ENCODE measurements at regions not wholly inside any gene's neighbourhood (a gene's known extent, or its start where the extent isn't known, plus 50 kb on each side); places are given as distances from the start of the nearest gene placed in this dataset.
"Not testable (repeated sequence)": the region's sequence is repeated elsewhere in the genome, so short reads cannot be mapped to it uniquely, and the experiment has no call there.

GRCh38 chr20:30963591-30963990 lies 293.9 kb upstream of the DEFB115 start:
- Histone ChIP-seq H2AFZ (replicated peaks; ENCODE audit: low read length, poor library complexity) (no peak overlapping the region), H3K9me3 (ENCODE audit: control insufficient read depth, insufficient read depth, low read length) (no peaks in the 10 kb centered on the region), H3K18ac (ENCODE audit: low read depth, low read length) (no peak overlapping the region), H2AK5ac (ENCODE audit: low read depth, low read length) (no peak overlapping the region), H4K5ac (ENCODE audit: low read depth, low read length) (no peak overlapping the region), H3K4me2 (ENCODE audit: low read depth, low read length) (no peak overlapping the region), H3K9me1 (ENCODE audit: insufficient read depth, low read length) (no peaks in the 10 kb centered on the region), H3K56ac (ENCODE audit: extremely low read depth, insufficient read depth, low read length) (no peak overlapping the region), H4K91ac (ENCODE audit: insufficient read depth, low read depth, low read length) (no peak overlapping the region), H3K36me3 (ENCODE audit: control insufficient read depth, insufficient read depth, low read length) (no peaks in the 10 kb centered on the region), H3K27me3 (ENCODE audit: control insufficient read depth, insufficient read depth, low read length) (no peaks in the 10 kb centered on the region), H3K27ac (ENCODE audit: insufficient read depth, low read length) (no peak overlapping the region), H2BK20ac (ENCODE audit: low read depth, low read length) (no peak overlapping the region), H2AK9ac (replicated peaks; ENCODE audit: low read depth, low read length, poor library complexity) (no peak overlapping the region), H2BK120ac (ENCODE audit: low read depth, low read length) (no peak overlapping the region), H2BK5ac (ENCODE audit: low read depth, low read length, poor library complexity, severe bottlenecking) (no peak overlapping the region), H3K9ac (ENCODE audit: low read depth, low read length) (no peak overlapping the region), H4K20me1 (ENCODE audit: insufficient read depth, low read length) (no peaks in the 10 kb centered on the region), H3K4me3 (ENCODE audit: insufficient read depth, low read depth, low read length) (no peak overlapping the region), H3K23ac (ENCODE audit: low read depth, low read length) (no peak overlapping the region), H3K79me1 (ENCODE audit: low read depth in 1 of 2, low read length in 2 of 2) (no peaks in the 10 kb centered on the region), H3K14ac (replicated peaks; ENCODE audit: low read depth, low read length) (no peak overlapping the region), H4K8ac (ENCODE audit: low read depth in 2 of 2, low read length in 2 of 2) (no peak overlapping the region), H3K4ac (ENCODE audit: low read depth, low read length) (no peak overlapping the region), H2BK15ac (ENCODE audit: low read depth, low read length) (no peak overlapping the region), H3K4me1 (ENCODE audit: control insufficient read depth, insufficient read depth, low read length) (no peaks in the 10 kb centered on the region)
- CTCF ChIA-PET, result no interaction called here
- no TSS peak for BruUV-seq (replicated peaks)
- ATAC-seq (ENCODE audit: low read depth), result no peak
- dilution Hi-C loops (cut with HindIII; ENCODE audit: low sequenced_read_pairs, unreplicated experiment), result no loop called here
- intact Hi-C loops (cut with micrococcal nuclease), result no loop called here
- POLR2A ChIA-PET (ENCODE audit: unreplicated experiment), result no interaction called here
- no peak for TF ChIP-seq MAFK (IDR thresholded peaks at IDR 0.05; ENCODE audit: low read depth, low read length)
- TF ChIP-seq CHD1 (IDR thresholded peaks at IDR 0.05; ENCODE audit: low read depth, low read length), result no peak
- TF ChIP-seq ELK1 (IDR thresholded peaks at IDR 0.05; ENCODE audit: borderline replicate concordance, low read depth, low read length), result no peak
- TF ChIP-seq RCOR1 (IDR thresholded peaks at IDR 0.05; ENCODE audit: insufficient replicate concordance, low read length), result no peak
- in situ Hi-C loops (cut with MboI; ENCODE audit: low sequenced_read_pairs), result no loop called here
- no CpG with 5 or more reads among the region's 4 CpGs for whole genome bisulfite sequencing, 2 experiments (ENCODE audit: extremely low coverage in 2 of 2, insufficient read length in 1 of 2)
- DNase-seq, result no peak

GRCh38 chr20:30975859-30976258 lies 281.6 kb upstream of the DEFB115 start:
- H3K27ac ChIP-seq (ENCODE audit: insufficient read depth, low read length); in situ Hi-C loops (cut with MboI; ENCODE audit: low sequenced_read_pairs); H2BK15ac ChIP-seq (ENCODE audit: low read depth, low read length); H2BK20ac ChIP-seq (ENCODE audit: low read depth, low read length); H3K9ac ChIP-seq (ENCODE audit: low read depth, low read length); H3K56ac ChIP-seq (ENCODE audit: extremely low read depth, insufficient read depth, low read length); H2AFZ ChIP-seq (replicated peaks; ENCODE audit: low read length, poor library complexity); H3K9me3 ChIP-seq (ENCODE audit: control insufficient read depth, insufficient read depth, low read length); dilution Hi-C loops (cut with HindIII; ENCODE audit: low sequenced_read_pairs, unreplicated experiment); CTCF ChIA-PET; POLR2A ChIA-PET (ENCODE audit: unreplicated experiment); H3K14ac ChIP-seq (replicated peaks; ENCODE audit: low read depth, low read length); H4K91ac ChIP-seq (ENCODE audit: insufficient read depth, low read depth, low read length); BruUV-seq (replicated peaks); H3K9me1 ChIP-seq (ENCODE audit: insufficient read depth, low read length); H4K5ac ChIP-seq (ENCODE audit: low read depth, low read length); H2BK120ac ChIP-seq (ENCODE audit: low read depth, low read length); H3K79me1 ChIP-seq (ENCODE audit: low read depth in 1 of 2, low read length in 2 of 2); H3K27me3 ChIP-seq (ENCODE audit: control insufficient read depth, insufficient read depth, low read length); H3K23ac ChIP-seq (ENCODE audit: low read depth, low read length); ATAC-seq (ENCODE audit: low read depth); H3K4ac ChIP-seq (ENCODE audit: low read depth, low read length); intact Hi-C loops (cut with micrococcal nuclease); H4K20me1 ChIP-seq (ENCODE audit: insufficient read depth, low read length); H3K4me3 ChIP-seq (ENCODE audit: insufficient read depth, low read depth, low read length); H3K18ac ChIP-seq (ENCODE audit: low read depth, low read length); H3K4me2 ChIP-seq (ENCODE audit: low read depth, low read length); H2AK5ac ChIP-seq (ENCODE audit: low read depth, low read length); H3K4me1 ChIP-seq (ENCODE audit: control insufficient read depth, insufficient read depth, low read length); H4K8ac ChIP-seq (ENCODE audit: low read depth in 2 of 2, low read length in 2 of 2); H2BK5ac ChIP-seq (ENCODE audit: low read depth, low read length, poor library complexity, severe bottlenecking); H3K36me3 ChIP-seq (ENCODE audit: control insufficient read depth, insufficient read depth, low read length); H2AK9ac ChIP-seq (replicated peaks; ENCODE audit: low read depth, low read length, poor library complexity); DNase-seq: not testable (repeated sequence)
- WGBS, 2 experiments (ENCODE audit: extremely low coverage in 2 of 2, insufficient read length in 1 of 2), result 80% methylated on average over 1 of the region's 13 CpGs; no CpG with 5 or more reads in 1 of the 2 experiments

All from IMR-90 (cell line).